AG09319 (cell line): ENCODE measurements at regions not wholly inside any gene's neighbourhood (a gene's known extent, or its start where the extent isn't known, plus 50 kb on each side); places are given as distances from the start of the nearest gene placed in this dataset.
A peak's percentile ranks its signal among the peaks of the same experiment; 100 is the strongest.

ENCODE experiments used
- DNase-seq: peaks from one replicate; pipeline ENCODE4 v3.0.0-alpha.2; 2010; ENCODE audit warnings: low read depth; ENCODE audit errors: extremely low read depth
- TF ChIP-seq, protein P1 (sequence below): IDR thresholded peaks from 2 replicates; pipeline ENCODE4 v1.5.1; 2011; ENCODE audit warnings: low read depth, mild to moderate bottlenecking, inconsistent platforms, low read length, moderate library complexity

GRCh38 chr15:61621865-61622264, 392.8 kb upstream of the RORA start:
- TF ChIP-seq, protein P1, sequence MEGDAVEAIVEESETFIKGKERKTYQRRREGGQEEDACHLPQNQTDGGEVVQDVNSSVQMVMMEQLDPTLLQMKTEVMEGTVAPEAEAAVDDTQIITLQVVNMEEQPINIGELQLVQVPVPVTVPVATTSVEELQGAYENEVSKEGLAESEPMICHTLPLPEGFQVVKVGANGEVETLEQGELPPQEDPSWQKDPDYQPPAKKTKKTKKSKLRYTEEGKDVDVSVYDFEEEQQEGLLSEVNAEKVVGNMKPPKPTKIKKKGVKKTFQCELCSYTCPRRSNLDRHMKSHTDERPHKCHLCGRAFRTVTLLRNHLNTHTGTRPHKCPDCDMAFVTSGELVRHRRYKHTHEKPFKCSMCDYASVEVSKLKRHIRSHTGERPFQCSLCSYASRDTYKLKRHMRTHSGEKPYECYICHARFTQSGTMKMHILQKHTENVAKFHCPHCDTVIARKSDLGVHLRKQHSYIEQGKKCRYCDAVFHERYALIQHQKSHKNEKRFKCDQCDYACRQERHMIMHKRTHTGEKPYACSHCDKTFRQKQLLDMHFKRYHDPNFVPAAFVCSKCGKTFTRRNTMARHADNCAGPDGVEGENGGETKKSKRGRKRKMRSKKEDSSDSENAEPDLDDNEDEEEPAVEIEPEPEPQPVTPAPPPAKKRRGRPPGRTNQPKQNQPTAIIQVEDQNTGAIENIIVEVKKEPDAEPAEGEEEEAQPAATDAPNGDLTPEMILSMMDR = no peak
- no peak for DNase-seq

DNA sequence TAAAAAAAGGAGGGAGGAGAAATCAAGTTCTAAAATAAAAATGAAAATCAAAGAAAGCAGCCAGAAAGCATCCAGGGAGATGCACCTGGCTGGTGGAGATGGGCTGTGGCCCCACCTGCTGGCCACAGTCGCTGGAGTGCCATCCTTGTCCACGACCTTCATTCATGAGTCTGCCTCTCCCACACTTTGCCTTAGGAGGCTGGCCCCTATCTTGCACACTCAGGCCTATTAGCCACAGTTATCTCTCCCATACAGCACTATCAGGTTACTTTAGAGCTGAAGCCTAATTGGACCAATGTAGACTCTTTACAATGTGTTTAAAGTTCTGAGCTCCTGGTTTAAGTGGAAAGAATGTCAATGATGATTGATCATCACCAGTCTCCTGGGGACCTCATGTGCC, 392.0 kb upstream of the RORA start:
- TF ChIP-seq, protein P1 = peak; percentile 11
- no peak for DNase-seq

- DNase-seq = no peak
- TF ChIP-seq, protein P1 = no peak
These were observed 391.0 kb upstream of the RORA start for GRCh38 chr15:61620151-61620550.

GRCh38 chr15:61613729-61614128, 384.6 kb upstream of the RORA start:
- TF ChIP-seq, protein P1 = no peak
- no peak for DNase-seq

- no peak for DNase-seq
- TF ChIP-seq, protein P1 = no peak
These were observed 384.0 kb upstream of the RORA start for GRCh38 chr15:61613138-61613537.

DNA sequence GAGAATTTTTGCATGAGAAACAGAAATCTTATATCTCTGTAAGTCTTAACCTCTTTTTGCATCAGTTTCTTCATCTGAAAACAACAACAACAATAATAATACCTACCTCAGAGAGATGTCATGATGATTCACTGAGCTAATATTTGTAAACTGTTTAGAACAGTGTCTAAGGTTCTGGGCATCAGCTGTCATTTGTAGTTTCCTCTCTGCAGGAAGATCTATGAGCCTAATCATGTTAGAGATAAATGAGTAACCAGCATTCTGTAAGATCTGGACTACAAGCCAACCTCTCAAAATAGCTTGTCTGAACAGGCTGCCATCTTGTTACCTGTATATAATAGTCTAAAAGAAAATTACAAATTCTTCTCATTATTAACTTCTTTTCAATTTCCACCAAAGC, 383.0 kb upstream of the RORA start:
- no peak for DNase-seq
- TF ChIP-seq, protein P1 = no peak

- no peak for DNase-seq
- TF ChIP-seq, protein P1 = no peak
These were observed 376.2 kb upstream of the RORA start for GRCh38 chr15:61605343-61605742.
